K562 (cell line): ENCODE measurements at regions not wholly inside any gene's neighbourhood (a gene's known extent, or its start where the extent isn't known, plus 50 kb on each side); places are given as distances from the start of the nearest gene placed in this dataset.

ENCODE experiments used
- ATAC-seq: fragments of 200-7000 bp; cut with Tn5 transposase; 3 replicates; pipeline ENCODE4 v1.9.1; 2020; ENCODE audit warnings: moderate library complexity
- BruUV-seq: library from RNA; stranded (reverse); fragments of 400-500 nt; replicated peaks from 2 replicates; lab custom pipeline; 2021; lab: Mats Ljungman, UMichigan
- CTCF ChIA-PET: fragments of 300-600 bp; formaldehyde crosslinking; extraction: SDS; loops from one replicate; lab custom pipeline; 2021; ENCODE audit warnings: low intra/inter-chr PET ratio; lab: Yijun Ruan, JAX
- POLR2A ChIA-PET: fragments of 300-600, 350-650 bp; sonication (Branson Sonifier 250); formaldehyde crosslinking; extraction: SDS; loops from one replicate; lab custom pipeline; 2021; ENCODE audit warnings: antibody characterized with exemption, inconsistent platforms; lab: Yijun Ruan, JAX
- DNase-seq, 4 experiments: peaks; one replicate each; pipeline versions ENCODE4 v3.0.0 to v3.0.0-alpha.2; 2011 to 2018; ENCODE audit warnings: low spot score in 3 of 4, mixed read lengths in 3 of 4; ENCODE audit errors: extremely low read depth in 1 of 4
- FAIRE-seq: peaks from 2 replicates; lab custom pipeline; 2011; peaks lifted over from hg19 to GRCh38; lab: Jason Lieb, UNC
- H2AFZ ChIP-seq: 2 replicates; pipeline ENCODE4 v1.6.0; 2011; ENCODE audit warnings: low read depth, low read length, control low read depth, inconsistent platforms
- H3K27ac ChIP-seq: fragments of 200-600 bp; 3 replicates; pipeline ENCODE4 v1.8.0; 2011; ENCODE audit warnings: low read depth, mild to moderate bottlenecking, control low read depth, inconsistent platforms, low read length, moderate library complexity, mixed read lengths; ENCODE audit errors: extremely low read depth
- H3K27me3 ChIP-seq, 2 experiments: fragments of 300-600 bp in 1 of 2; 2 replicates in 1 of 2; 3 replicates in 1 of 2; pipeline versions ENCODE4 v1.6.0 to v1.8.0; 2011; ENCODE audit warnings: inconsistent platforms in 2 of 2, low read length in 2 of 2, mild to moderate bottlenecking in 1 of 2, mixed read lengths in 1 of 2, moderate library complexity in 1 of 2; ENCODE audit not compliant: control insufficient read depth in 2 of 2, insufficient read depth in 2 of 2
- H3K36me3 ChIP-seq: fragments of 300-600 bp; 3 replicates; pipeline ENCODE4 v1.8.0; 2011; ENCODE audit warnings: mild to moderate bottlenecking, low read length, inconsistent platforms; ENCODE audit not compliant: control insufficient read depth, insufficient read depth
- H3K4me1 ChIP-seq, 2 experiments: fragments of 200-600 bp in 1 of 2; replicated peaks in 1 of 2; 2 replicates in 1 of 2; 3 replicates in 1 of 2; pipeline versions ENCODE4 v1.5.1 to v1.8.0; 2011; ENCODE audit warnings: inconsistent platforms in 2 of 2, low read length in 2 of 2, mild to moderate bottlenecking in 1 of 2, mixed read lengths in 1 of 2, moderate library complexity in 1 of 2; ENCODE audit not compliant: control insufficient read depth in 2 of 2, insufficient read depth in 2 of 2
- H3K4me2 ChIP-seq: 2 replicates; pipeline ENCODE4 v1.6.1; 2011; ENCODE audit warnings: low read length, control low read depth, inconsistent platforms, mixed read lengths; ENCODE audit not compliant: insufficient read depth
- H3K4me3 ChIP-seq: fragments of 200-600 bp; sonication (generic), shearing (Covaris generic); 2 replicates; pipeline ENCODE4 v1.5.1; 2016; ENCODE audit warnings: control low read depth, inconsistent platforms
- H3K79me2 ChIP-seq: fragments of 200-600 bp; 3 replicates; pipeline ENCODE4 v1.8.0; 2011; ENCODE audit warnings: low read length, inconsistent platforms; ENCODE audit not compliant: control insufficient read depth, insufficient read depth
- H3K9ac ChIP-seq, 2 experiments: 2 replicates each; pipeline versions ENCODE4 v1.6.0 to v1.6.1; 2011; ENCODE audit warnings: low read depth in 2 of 2, low read length in 2 of 2, control low read depth in 1 of 2, inconsistent platforms in 1 of 2, mild to moderate bottlenecking in 1 of 2, mixed read lengths in 1 of 2; ENCODE audit not compliant: insufficient read depth in 1 of 2
- H3K9me1 ChIP-seq: one replicate; pipeline ENCODE4 v1.6.0; 2011; ENCODE audit warnings: inconsistent platforms, mild to moderate bottlenecking, low read length, moderate library complexity; ENCODE audit not compliant: control insufficient read depth, insufficient read depth
- H3K9me3 ChIP-seq: replicated peaks from 2 replicates; pipeline ENCODE4 v1.5.1; 2011; ENCODE audit warnings: low read depth, low read length, inconsistent platforms; ENCODE audit not compliant: control insufficient read depth, insufficient read depth
- H4K20me1 ChIP-seq: replicated peaks from 2 replicates; pipeline ENCODE4 v1.6.1; 2011; ENCODE audit warnings: low read length, inconsistent platforms, mixed read lengths; ENCODE audit not compliant: control insufficient read depth, insufficient read depth
- BRD4 ChIP-seq: fragments of 200-600 bp; sonication (generic); IDR thresholded peaks from 2 replicates; pipeline ENCODE4 v1.6.1; 2017; ENCODE audit warnings: inconsistent platforms
- CEBPG ChIP-seq, 3 experiments: fragments of 200-800 bp in 1 of 3; sonication (Bioruptor generic) in 1 of 3; sonication (generic) in 1 of 3; formaldehyde crosslinking in 1 of 3; IDR thresholded peaks in 2 of 3; conservative IDR thresholded peaks in 1 of 3; 2 replicates each; pipeline versions ENCODE4 v1.6.1 to v1.8.0; 2016 to 2022; ENCODE audit warnings: missing compliant biosample characterization in 2 of 3, missing genetic modification characterization in 2 of 3, mild to moderate bottlenecking in 1 of 3, missing genetic modification reagents in 1 of 3
- CTBP1 ChIP-seq: fragments of 450-650 bp; IDR thresholded peaks from 2 replicates; pipeline ENCODE4 v1.6.1; 2016; ENCODE audit warnings: borderline replicate concordance
- HMBOX1 ChIP-seq: sonication (generic); IDR thresholded peaks from 2 replicates; pipeline ENCODE4 v1.6.1; 2016
- MLX ChIP-seq, 2 experiments: fragments of 450-650 bp in 1 of 2; sonication (generic) in 1 of 2; formaldehyde crosslinking; conservative IDR thresholded peaks; 2 replicates each; pipeline versions ENCODE4 v1.4.0 to v1.8.1; 2020 to 2022; ENCODE audit warnings: mild to moderate bottlenecking in 1 of 2, missing genetic modification reagents in 1 of 2
- PCBP1 ChIP-seq: fragments of 200-400 bp; formaldehyde crosslinking; IDR thresholded peaks from 2 replicates; pipeline ENCODE4 v1.6.1; 2018; ENCODE audit warnings: mild to moderate bottlenecking, low read depth, low read length; ENCODE audit not compliant: poor library complexity, severe bottlenecking
- POLR2H ChIP-seq: IDR thresholded peaks from 2 replicates; pipeline ENCODE4 v1.6.1; 2016; ENCODE audit warnings: missing genetic modification characterization, low read depth, mild to moderate bottlenecking, control low read depth, missing compliant biosample characterization, moderate library complexity
- PURB ChIP-seq: sonication (generic); formaldehyde crosslinking; IDR thresholded peaks from 2 replicates; pipeline ENCODE4 v1.9.0; 2021; ENCODE audit warnings: low read depth, mild to moderate bottlenecking, missing genetic modification reagents
- RAD21 ChIP-seq, 2 experiments: fragments of 250-450 bp in 1 of 2; fragments of 450-650 bp in 1 of 2; sonication (Bioruptor Pico) in 1 of 2; formaldehyde crosslinking in 1 of 2; IDR thresholded peaks in 1 of 2; conservative IDR thresholded peaks in 1 of 2; 2 replicates each; pipeline versions ENCODE4 v1.4.0 to v1.8.0; 2020 to 2022; ENCODE audit warnings: mild to moderate bottlenecking in 2 of 2, moderate library complexity in 1 of 2
- TGIF2 ChIP-seq: sonication (generic); formaldehyde crosslinking; IDR thresholded peaks from 2 replicates; pipeline ENCODE4 v1.8.1; 2022; ENCODE audit warnings: mild to moderate bottlenecking, missing genetic modification reagents, moderate library complexity
- ZFPM2 ChIP-seq: fragments of 250-450 bp; sonication (Bioruptor Pico); IDR thresholded peaks from 2 replicates; pipeline ENCODE4 v1.5.1; 2022; ENCODE audit warnings: mild to moderate bottlenecking
- ZHX1 ChIP-seq: fragments of 150-350 bp; conservative IDR thresholded peaks from 2 replicates; pipeline ENCODE4 v1.6.1; 2014; ENCODE audit warnings: low read length
- ZNF511 ChIP-seq: sonication (generic); formaldehyde crosslinking; IDR thresholded peaks from 2 replicates; pipeline ENCODE4 v1.8.0; 2022; ENCODE audit warnings: mild to moderate bottlenecking, missing genetic modification reagents
- ZNF512 ChIP-seq: IDR thresholded peaks from 2 replicates; pipeline ENCODE4 v1.6.1; 2016; ENCODE audit warnings: missing genetic modification characterization, missing compliant biosample characterization
- ZNF778 ChIP-seq: fragments of 450-650 bp; formaldehyde crosslinking; IDR thresholded peaks from 2 replicates; pipeline ENCODE4 v1.4.0; 2020; ENCODE audit warnings: mild to moderate bottlenecking, moderate library complexity
- in situ Hi-C: fragments of 300-500 bp; cut with MboI; formaldehyde crosslinking; loops from 4 replicates; pipeline ENCODE4 v1.15.0; 2018; ENCODE audit warnings: inconsistent platforms, mixed read lengths
- intact Hi-C: fragments of 100-400 bp; cut with micrococcal nuclease; formaldehyde crosslinking; loops from 2 replicates; pipeline ENCODE4 v1.14.2; 2022

- BruUV-seq, result no TSS peak
- Histone ChIP-seq H3K4me3 (no peak overlapping the region), H2AFZ (no peak overlapping the region), H3K4me1 (no peaks in the 10 kb centered on the region), H3K27me3 (no peaks in the 10 kb centered on the region), H3K36me3 (no peaks in the 10 kb centered on the region), H4K20me1 (no peaks in the 10 kb centered on the region), H3K9me1 (no peaks in the 10 kb centered on the region), H3K79me2 (no peaks in the 10 kb centered on the region), H3K9me3 (0 out of 2 replicates have a peak, but pooled peaks cover 3% of the 10 kb centered on the region), H3K9ac (no peak overlapping the region), H3K27ac (no peak overlapping the region), H3K4me2 (no peak overlapping the region)
- DNase-seq, result no peak
- no peak for ATAC-seq
- in situ Hi-C loops, result no loop called here
- intact Hi-C loops, result no loop called here
- TF ChIP-seq ZFPM2 (CRISPR knock-in tag) (no peak), BRD4 (no peak), TGIF2 (CRISPR knock-in tag) (no peak), PCBP1 (no peak), CTBP1 (no peak), ZNF512 (tag) (no peak), POLR2H (tag) (no peak), MLX (CRISPR knock-in tag; conservative IDR thresholded peaks at IDR 0.05) (no peak), PURB (CRISPR knock-in tag) (no peak), ZNF511 (CRISPR knock-in tag) (no peak), RAD21 (CRISPR knock-in tag; conservative IDR thresholded peaks at IDR 0.05 in 1 of 2, IDR thresholded peaks at IDR 0.05 in 1 of 2) (no peak), ZNF778 (CRISPR knock-in tag) (no peak), HMBOX1 (no peak), CEBPG (CRISPR knock-in tag; IDR thresholded peaks at IDR 0.05) (no peak), CEBPG (tag; conservative IDR thresholded peaks at IDR 0.05 in 1 of 2, IDR thresholded peaks at IDR 0.05 in 1 of 2) (no peak), ZHX1 (no peak)
- POLR2A ChIA-PET, result interaction anchor here (0.7 kb wide), 1 partner anchor 13 kb away, joined by 3 read pairs; no protein-coding TSS in a partner anchor
- no peak for FAIRE-seq
- CTCF ChIA-PET, result no interaction called here
Observed at GRCh38 chr4:59348949-59349348, 1851.2 kb upstream of the ADGRL3 start.
